ENCODE measurements at regions not wholly inside any gene's neighbourhood (a gene's known extent, or its start where the extent isn't known, plus 50 kb on each side); places are given as distances from the start of the nearest gene placed in this dataset.

DNA sequence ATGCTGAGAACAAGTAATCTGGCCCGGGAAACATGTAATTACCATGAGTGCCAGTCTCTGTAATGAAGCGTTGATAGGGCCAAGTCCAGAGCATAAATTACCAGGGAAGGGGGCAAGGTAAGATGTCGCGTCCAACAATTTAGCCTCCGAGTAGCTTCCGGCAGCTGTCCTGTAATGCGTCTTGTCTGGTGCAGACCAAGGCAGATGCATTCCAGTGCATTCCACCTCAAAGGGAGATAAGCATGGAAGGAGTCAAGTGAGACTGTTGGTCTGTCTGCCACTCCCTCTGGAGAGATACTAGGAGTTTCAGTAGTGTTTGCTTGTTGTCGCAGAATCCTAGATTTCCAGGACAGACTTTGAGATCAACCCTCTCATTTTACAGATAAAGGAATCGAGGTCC is 218.3 kb downstream of the AACS start:
- TF ChIP-seq, protein P1, sequence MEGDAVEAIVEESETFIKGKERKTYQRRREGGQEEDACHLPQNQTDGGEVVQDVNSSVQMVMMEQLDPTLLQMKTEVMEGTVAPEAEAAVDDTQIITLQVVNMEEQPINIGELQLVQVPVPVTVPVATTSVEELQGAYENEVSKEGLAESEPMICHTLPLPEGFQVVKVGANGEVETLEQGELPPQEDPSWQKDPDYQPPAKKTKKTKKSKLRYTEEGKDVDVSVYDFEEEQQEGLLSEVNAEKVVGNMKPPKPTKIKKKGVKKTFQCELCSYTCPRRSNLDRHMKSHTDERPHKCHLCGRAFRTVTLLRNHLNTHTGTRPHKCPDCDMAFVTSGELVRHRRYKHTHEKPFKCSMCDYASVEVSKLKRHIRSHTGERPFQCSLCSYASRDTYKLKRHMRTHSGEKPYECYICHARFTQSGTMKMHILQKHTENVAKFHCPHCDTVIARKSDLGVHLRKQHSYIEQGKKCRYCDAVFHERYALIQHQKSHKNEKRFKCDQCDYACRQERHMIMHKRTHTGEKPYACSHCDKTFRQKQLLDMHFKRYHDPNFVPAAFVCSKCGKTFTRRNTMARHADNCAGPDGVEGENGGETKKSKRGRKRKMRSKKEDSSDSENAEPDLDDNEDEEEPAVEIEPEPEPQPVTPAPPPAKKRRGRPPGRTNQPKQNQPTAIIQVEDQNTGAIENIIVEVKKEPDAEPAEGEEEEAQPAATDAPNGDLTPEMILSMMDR (conservative IDR thresholded peaks at IDR 0.05; ENCODE audit: low read length): no peak
- no peak for TF ChIP-seq EZH2phosphoT487 (IDR thresholded peaks at IDR 0.05; ENCODE audit: borderline replicate concordance, low read depth, low read length)
